ENCODE measurements at regions not wholly inside any gene's neighbourhood (a gene's known extent, or its start where the extent isn't known, plus 50 kb on each side); places are given as distances from the start of the nearest gene placed in this dataset.

DNA sequence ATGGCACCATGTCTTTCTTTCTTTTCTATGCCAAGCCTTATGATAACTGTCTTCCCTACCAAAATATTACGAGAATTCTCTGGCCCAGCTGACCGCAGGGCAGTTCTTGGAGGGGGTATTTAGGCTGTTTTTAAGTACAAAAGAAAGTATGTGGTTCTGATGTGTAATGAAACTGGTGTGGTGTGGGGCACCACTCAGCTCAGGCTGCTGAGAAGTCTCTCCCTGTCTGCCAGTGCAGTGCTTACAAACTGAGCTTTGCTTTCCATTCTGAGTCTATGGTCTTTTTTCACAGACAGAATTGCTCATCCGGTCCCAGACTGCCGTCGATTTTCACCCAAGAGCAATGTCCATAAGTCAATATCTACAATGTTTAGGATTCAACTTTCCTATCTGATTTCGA is 847.6 kb downstream of the NTRK3 start:
- H3K9me3 Mint-ChIP-seq: no peaks in the 10 kb centered on the region
- DNase-seq: no peak
- no peak overlapping the region for H3K27ac Mint-ChIP-seq
- H3K4me3 Mint-ChIP-seq: no peak overlapping the region
- H3K4me1 Mint-ChIP-seq (ENCODE audit: low read depth): no peaks in the 10 kb centered on the region
- intact Hi-C loops (cut with micrococcal nuclease): no loop called here
- H3K36me3 Mint-ChIP-seq: no peaks in the 10 kb centered on the region
- ChIA-PET CTCF (no interaction called here), POLR2A (no interaction called here)
- no peaks in the 10 kb centered on the region for H3K27me3 Mint-ChIP-seq

DNA sequence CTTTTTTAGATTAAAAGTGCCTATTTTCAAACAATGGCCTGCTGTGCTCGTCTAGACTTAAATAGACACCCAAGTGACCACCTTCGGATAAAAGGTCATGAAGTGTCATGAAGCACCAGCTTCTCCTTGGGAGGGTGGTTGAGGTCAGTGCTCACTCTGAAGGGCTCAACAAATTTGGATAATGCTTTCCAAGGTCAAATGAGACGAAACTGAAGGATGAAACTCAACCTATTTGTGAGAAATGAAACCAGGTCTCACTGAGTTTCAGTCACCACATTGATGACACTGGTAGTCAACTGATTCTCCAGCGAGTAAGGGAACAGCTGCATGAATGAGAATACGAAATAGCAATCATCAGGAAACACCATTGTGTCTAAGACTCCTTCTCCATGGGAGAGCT is 852.6 kb downstream of the NTRK3 start:
- Mint-ChIP-seq H3K4me1 (ENCODE audit: low read depth) (no peaks in the 10 kb centered on the region), H3K36me3 (no peaks in the 10 kb centered on the region), H3K27ac (no peak overlapping the region), H3K4me3 (no peak overlapping the region), H3K9me3 (no peaks in the 10 kb centered on the region), H3K27me3 (no peaks in the 10 kb centered on the region)
- POLR2A ChIA-PET: no interaction called here
- DNase-seq: no peak
- CTCF ChIA-PET: no interaction called here
- intact Hi-C loops (cut with micrococcal nuclease): no loop called here

DNA sequence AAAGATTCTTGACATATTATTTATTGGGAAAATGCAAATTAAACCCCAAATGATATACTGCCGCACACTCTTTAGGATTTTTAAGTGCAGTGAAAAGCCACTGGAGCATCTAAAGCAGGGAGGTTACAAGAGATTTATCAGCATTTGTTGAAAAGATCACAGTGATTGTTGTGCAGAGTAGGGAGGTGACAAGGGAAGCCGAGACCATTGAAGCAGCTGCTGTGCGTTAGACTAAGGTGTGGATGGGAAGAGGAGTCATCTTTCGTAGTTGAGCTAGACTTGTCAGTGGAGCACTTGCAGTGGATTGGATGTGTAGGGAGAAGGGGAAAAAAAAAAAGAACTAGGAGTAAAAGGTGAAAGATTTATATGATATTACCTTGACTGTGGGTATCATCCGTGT is 854.6 kb downstream of the NTRK3 start:
- POLR2A ChIA-PET: no interaction called here
- no peak for DNase-seq
- Mint-ChIP-seq H3K4me1 (ENCODE audit: low read depth) (no peaks in the 10 kb centered on the region), H3K27me3 (no peaks in the 10 kb centered on the region), H3K36me3 (no peaks in the 10 kb centered on the region), H3K9me3 (no peaks in the 10 kb centered on the region), H3K27ac (no peak overlapping the region), H3K4me3 (no peak overlapping the region)
- CTCF ChIA-PET: no interaction called here
- intact Hi-C loops (cut with micrococcal nuclease): no loop called here

DNA sequence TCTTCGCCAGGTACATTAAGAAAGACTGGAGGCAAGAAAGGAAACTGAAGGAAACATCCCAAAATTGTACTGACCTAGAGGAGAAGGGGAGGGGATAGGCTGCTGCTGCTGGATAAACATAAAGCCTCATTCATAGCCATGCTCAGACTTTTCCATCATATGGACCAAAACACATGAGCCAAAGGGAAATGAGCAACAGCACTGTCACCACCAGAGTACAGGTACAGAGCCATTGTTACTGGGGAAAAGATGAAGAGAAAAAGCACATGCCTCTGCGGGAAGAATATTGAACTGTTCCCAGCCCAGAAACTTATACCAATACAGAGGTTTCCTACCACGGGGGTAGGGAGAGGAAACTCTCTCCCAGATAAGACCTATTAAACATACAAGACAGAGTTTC is 861.9 kb downstream of the NTRK3 start:
- ChIA-PET CTCF (no interaction called here), POLR2A (no interaction called here)
- Mint-ChIP-seq H3K4me3 (no peak overlapping the region), H3K36me3 (no peaks in the 10 kb centered on the region), H3K4me1 (ENCODE audit: low read depth) (no peaks in the 10 kb centered on the region), H3K9me3 (peaks cover 14% of the 10 kb centered on the region), H3K27me3 (no peaks in the 10 kb centered on the region), H3K27ac (no peak overlapping the region)
- intact Hi-C loops (cut with micrococcal nuclease): no loop called here
- DNase-seq: no peak

DNA sequence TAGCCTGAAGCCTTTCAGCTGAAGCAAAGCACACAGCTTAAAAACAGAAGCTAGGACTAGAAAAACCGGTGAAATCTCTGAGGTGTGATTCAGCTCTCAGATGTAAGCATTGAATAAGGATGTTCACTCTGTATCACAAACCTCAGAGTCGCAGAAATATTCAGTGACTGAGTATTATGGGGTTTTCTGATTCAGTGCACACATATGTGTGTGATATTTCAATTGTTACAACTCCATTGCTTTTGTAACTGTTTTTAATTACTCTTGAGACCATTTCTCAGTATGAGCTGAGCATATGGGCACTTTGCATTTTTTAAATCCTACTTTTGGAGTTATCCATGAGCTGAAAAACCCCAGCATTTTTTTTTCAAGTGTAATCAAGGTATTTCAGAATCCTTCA is 868.8 kb downstream of the NTRK3 start:
- ChIA-PET CTCF (no interaction called here), POLR2A (no interaction called here)
- H3K36me3 Mint-ChIP-seq: no peaks in the 10 kb centered on the region
- no peak overlapping the region for H3K4me3 Mint-ChIP-seq
- DNase-seq: no peak
- H3K4me1 Mint-ChIP-seq (ENCODE audit: low read depth): no peaks in the 10 kb centered on the region
- no peak overlapping the region for H3K27ac Mint-ChIP-seq
- H3K9me3 Mint-ChIP-seq: peaks cover 7% of the 10 kb centered on the region
- intact Hi-C loops (cut with micrococcal nuclease): no loop called here
- H3K27me3 Mint-ChIP-seq: peaks cover 4% of the 10 kb centered on the region

DNA sequence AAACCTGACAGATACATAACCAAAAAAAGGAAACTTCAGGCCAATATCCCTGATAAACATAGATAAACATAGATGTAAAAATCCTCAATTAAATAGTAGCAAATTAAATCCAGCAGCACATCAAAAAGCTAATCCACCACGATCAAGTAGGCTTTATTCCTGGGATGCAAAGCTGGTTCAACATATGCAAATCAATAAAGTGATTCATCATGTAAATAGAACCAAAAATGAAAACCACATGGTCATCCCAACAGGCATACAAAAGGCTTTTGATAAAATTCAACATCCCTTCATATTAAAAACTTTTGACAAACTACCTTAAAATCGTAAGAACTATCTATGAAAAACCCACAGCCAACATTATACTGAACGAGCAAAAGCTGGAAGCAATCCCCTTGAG is 882.2 kb downstream of the NTRK3 start:
- Mint-ChIP-seq H3K4me1 (ENCODE audit: low read depth) (no peaks in the 10 kb centered on the region), H3K36me3 (no peaks in the 10 kb centered on the region), H3K9me3 (peaks cover 14% of the 10 kb centered on the region), H3K27me3 (peaks cover 2% of the 10 kb centered on the region), H3K27ac (no peak overlapping the region), H3K4me3 (no peak overlapping the region)
- DNase-seq: no peak
- ChIA-PET POLR2A (no interaction called here), CTCF (no interaction called here)
- intact Hi-C loops (cut with micrococcal nuclease): no loop called here

DNA sequence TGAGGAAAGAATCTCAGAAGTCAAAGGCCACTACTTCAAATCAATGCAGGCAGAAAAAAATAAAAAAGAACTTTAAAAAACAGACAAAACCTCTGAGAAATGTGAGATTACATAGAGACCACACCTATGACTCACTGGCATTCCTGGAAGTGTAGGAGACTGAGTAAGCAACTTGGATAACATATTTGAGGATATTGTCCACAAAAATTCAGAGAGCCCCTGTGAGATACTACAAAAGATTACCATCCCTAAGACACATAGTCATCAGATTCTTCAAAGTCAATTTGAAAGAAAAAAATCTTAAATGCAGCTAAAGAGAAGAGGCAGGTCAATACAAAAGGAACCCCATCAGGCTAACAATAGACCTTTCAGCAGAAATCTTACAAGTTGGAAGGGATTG is 887.3 kb downstream of the NTRK3 start:
- Mint-ChIP-seq H3K9me3 (peaks cover 4% of the 10 kb centered on the region), H3K27ac (no peak overlapping the region), H3K27me3 (peaks cover 2% of the 10 kb centered on the region), H3K4me3 (no peak overlapping the region), H3K4me1 (ENCODE audit: low read depth) (no peaks in the 10 kb centered on the region), H3K36me3 (no peaks in the 10 kb centered on the region)
- intact Hi-C loops (cut with micrococcal nuclease): no loop called here
- POLR2A ChIA-PET: no interaction called here
- CTCF ChIA-PET: no interaction called here
- DNase-seq: no peak

DNA sequence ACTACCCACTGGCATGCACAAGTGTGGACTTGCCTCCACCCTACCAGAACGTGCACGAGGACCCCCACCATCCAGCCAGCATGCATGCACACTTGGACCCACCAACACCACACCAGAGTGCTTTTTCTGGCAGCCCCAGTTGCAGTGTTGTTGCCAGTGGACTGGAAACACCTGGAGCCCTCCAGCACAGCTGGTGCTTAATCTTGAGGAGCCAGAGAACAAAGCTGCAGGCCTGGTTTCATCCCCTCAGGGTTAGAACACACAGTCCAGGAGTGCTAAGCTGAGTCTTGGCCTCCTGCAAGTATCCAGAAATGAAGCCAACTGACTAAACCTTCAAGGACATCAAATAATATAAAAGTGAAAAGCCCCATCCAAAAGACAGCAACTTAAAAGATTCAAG is 888.0 kb downstream of the NTRK3 start:
- Mint-ChIP-seq H3K4me3 (no peak overlapping the region), H3K27me3 (peaks cover 2% of the 10 kb centered on the region), H3K27ac (no peak overlapping the region), H3K36me3 (no peaks in the 10 kb centered on the region), H3K4me1 (ENCODE audit: low read depth) (no peaks in the 10 kb centered on the region), H3K9me3 (peaks cover 4% of the 10 kb centered on the region)
- intact Hi-C loops (cut with micrococcal nuclease): no loop called here
- ChIA-PET CTCF (no interaction called here), POLR2A (no interaction called here)
- DNase-seq: no peak

DNA sequence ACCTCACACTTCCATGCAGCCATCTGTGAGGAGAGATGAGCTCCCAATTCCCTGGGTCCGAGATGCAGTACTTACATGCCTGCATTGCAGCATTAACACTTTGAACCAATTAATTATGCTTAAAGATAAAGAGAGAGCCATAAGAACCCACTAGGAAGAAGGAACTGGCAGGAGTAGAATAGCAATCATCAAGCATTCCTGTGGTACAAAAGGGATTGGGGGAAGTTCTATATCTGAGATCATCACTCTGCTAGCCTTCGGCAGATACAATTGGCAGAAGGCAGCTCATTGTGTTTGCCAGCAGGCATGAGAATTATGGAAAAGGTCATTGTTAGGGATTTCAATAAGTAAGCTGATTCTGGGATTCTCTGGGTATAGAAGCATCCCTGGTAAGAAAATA is 891.4 kb downstream of the NTRK3 start:
- Mint-ChIP-seq H3K4me3 (no peak overlapping the region), H3K9me3 (peaks cover 4% of the 10 kb centered on the region), H3K36me3 (no peaks in the 10 kb centered on the region), H3K27ac (no peak overlapping the region), H3K4me1 (ENCODE audit: low read depth) (no peaks in the 10 kb centered on the region), H3K27me3 (no peaks in the 10 kb centered on the region)
- DNase-seq: no peak
- intact Hi-C loops (cut with micrococcal nuclease): no loop called here
- ChIA-PET CTCF (no interaction called here), POLR2A (no interaction called here)

DNA sequence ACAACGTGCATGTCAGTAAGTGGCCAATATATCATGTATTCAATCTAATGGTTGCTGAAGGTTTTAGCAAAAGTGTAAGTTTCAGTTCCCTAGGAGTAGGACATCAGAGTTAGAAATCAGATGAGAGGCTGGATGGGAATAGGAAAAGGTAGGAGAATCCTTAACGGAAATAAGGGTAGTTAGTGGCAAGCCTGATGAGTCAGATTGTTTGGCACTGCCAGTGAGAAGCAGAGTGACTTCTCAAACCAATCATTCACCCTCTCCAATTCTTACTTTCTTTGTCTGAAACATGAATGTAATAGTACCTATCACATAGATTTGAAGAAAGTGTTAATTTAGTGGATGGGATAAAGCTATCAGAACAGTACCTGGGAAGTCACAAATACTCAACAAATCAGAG is 894.0 kb downstream of the NTRK3 start:
- H3K36me3 Mint-ChIP-seq: no peaks in the 10 kb centered on the region
- no peaks in the 10 kb centered on the region for H3K27me3 Mint-ChIP-seq
- no peaks in the 10 kb centered on the region for H3K9me3 Mint-ChIP-seq
- no peak overlapping the region for H3K4me3 Mint-ChIP-seq
- ChIA-PET CTCF (no interaction called here), POLR2A (no interaction called here)
- H3K4me1 Mint-ChIP-seq (ENCODE audit: low read depth): no peaks in the 10 kb centered on the region
- no peak for DNase-seq
- intact Hi-C loops (cut with micrococcal nuclease): no loop called here
- H3K27ac Mint-ChIP-seq: no peak overlapping the region

DNA sequence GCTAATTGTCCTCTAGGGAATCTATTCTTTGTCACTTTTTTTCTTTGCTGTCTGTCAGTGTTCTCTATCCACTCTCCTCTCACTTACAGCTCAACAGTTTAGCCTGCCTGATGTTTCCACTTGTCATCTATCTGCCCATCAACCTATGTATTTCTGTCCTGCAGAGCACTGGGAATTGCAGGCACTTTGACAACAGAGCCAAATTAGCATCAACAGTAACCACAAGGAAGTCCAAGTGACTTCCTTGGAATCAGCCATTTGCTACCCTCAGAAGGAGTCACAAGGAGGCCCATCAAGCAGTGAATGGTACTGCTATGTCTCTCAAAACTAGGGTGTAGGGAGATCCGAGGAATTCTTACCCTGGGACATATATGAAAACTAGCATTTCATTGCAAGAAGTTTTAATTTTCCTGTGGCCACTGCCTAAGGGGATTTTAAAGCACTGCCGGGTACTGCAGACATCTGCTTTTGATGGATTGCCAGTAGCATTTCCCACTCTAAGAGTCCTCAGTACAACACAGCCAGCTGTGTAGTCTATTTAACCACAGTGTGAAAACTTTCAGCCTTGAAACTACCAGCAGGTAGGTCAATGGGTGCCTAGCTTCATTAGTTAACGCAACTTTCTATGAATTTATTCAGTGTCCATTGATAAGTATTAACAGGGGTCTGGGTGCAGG is 898.8 kb downstream of the NTRK3 start:
- Mint-ChIP-seq H3K4me3 (no peak overlapping the region), H3K36me3 (no peaks in the 10 kb centered on the region), H3K4me1 (ENCODE audit: low read depth) (no peaks in the 10 kb centered on the region), H3K27me3 (no peaks in the 10 kb centered on the region), H3K9me3 (no peaks in the 10 kb centered on the region), H3K27ac (no peak overlapping the region)
- DNase-seq: no peak
- CTCF ChIA-PET: no interaction called here
- intact Hi-C loops (cut with micrococcal nuclease): no loop called here
- POLR2A ChIA-PET: no interaction called here

DNA sequence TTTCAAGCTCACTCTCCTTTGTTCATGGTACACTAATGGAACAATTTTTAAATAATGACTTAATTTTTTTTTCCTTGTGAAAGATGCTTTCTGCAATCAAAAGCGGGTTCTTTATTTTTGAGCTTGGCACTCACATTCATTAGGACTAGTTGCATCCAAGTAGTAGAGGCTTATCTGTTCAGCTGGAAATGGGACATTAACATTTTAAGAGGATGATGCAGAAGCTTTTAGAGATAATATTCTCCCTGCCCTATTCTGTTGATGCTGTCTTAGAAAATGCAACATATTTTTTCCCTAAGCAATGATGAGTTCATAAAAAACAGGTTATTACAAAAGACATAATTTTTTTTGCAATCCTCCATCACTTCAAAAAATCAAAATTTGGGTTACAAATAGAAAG is 900.6 kb downstream of the NTRK3 start:
- intact Hi-C loops (cut with micrococcal nuclease): no loop called here
- no peaks in the 10 kb centered on the region for H3K27me3 Mint-ChIP-seq
- H3K27ac Mint-ChIP-seq: no peak overlapping the region
- CTCF ChIA-PET: interaction anchor here (0.7 kb wide), 1 partner anchor 47 kb away, joined by 3 read pairs; no protein-coding TSS in a partner anchor
- POLR2A ChIA-PET: no interaction called here
- no peaks in the 10 kb centered on the region for H3K4me1 Mint-ChIP-seq (ENCODE audit: low read depth)
- H3K9me3 Mint-ChIP-seq: no peaks in the 10 kb centered on the region
- no peak overlapping the region for H3K4me3 Mint-ChIP-seq
- DNase-seq: no peak
- no peaks in the 10 kb centered on the region for H3K36me3 Mint-ChIP-seq

DNA sequence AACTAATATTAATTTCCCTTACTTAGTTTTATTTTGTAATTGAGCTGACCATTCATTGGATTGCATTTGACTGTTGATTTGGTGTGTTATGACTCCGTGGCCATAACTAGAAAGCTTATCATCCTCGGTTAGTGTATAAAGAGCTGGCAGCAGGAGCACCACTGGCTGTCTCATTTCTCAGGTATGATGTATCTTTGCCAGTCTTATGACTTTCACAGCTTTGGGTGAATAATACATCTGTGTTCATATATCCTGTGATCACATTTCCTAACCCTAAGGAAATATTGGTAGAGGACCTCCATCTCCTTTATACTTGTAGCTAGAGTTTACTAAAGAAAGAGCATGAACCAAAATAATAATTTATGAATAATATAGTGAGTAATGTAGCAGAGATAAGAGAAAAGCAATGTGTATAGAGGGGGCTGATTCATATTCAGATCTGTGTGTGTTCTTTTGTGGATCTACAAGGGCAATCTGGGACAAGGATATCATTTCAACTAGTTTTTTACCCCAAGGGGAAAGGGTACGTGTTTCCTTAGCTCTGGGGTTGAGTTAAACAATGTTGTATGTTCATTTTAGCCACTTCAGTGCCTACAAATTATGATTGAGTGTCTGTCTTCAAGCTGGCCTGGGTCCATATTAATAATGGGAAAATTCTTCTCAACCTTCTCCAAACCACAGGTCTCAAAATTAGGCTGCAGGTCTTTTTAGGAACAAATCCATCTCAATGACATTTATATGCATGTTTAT is 901.7 kb downstream of the NTRK3 start:
- Mint-ChIP-seq H3K27ac (no peak overlapping the region), H3K4me1 (ENCODE audit: low read depth) (no peaks in the 10 kb centered on the region), H3K27me3 (no peaks in the 10 kb centered on the region), H3K4me3 (no peak overlapping the region), H3K36me3 (no peaks in the 10 kb centered on the region), H3K9me3 (no peaks in the 10 kb centered on the region)
- ChIA-PET POLR2A (no interaction called here), CTCF (interaction anchor here (0.7 kb wide), 1 partner anchor 542 kb away, joined by 3 read pairs; no protein-coding TSS in a partner anchor)
- no peak for DNase-seq
- intact Hi-C loops (cut with micrococcal nuclease): no loop called here

Measured in activated CD4-positive, alpha-beta memory T cell treated with anti-CD3 and anti-CD28 coated beads for 36 hours (primary cell).